ENCODE measurements at regions not wholly inside any gene's neighbourhood (a gene's known extent, or its start where the extent isn't known, plus 50 kb on each side); places are given as distances from the start of the nearest gene placed in this dataset.

- TF ChIP-seq RAD21 (IDR thresholded peaks at IDR 0.05; ENCODE audit: low read depth) (no peak), YY1 (IDR thresholded peaks at IDR 0.05; ENCODE audit: low read depth) (no peak), TAF1 (IDR thresholded peaks at IDR 0.05; ENCODE audit: low read depth) (no peak), TCF12 (IDR thresholded peaks at IDR 0.05; ENCODE audit: low read depth) (no peak)
These were observed 142.0 kb upstream of the FAT3 start for GRCh38 chr11:92082652-92083051.

GRCh38 chr11:92071660-92072059 is 153.0 kb upstream of the FAT3 start:
- TF ChIP-seq TCF12 (IDR thresholded peaks at IDR 0.05; ENCODE audit: low read depth) (no peak), EGR1 (IDR thresholded peaks at IDR 0.05) (no peak), TEAD4 (IDR thresholded peaks at IDR 0.05) (no peak)

- no peak for TF ChIP-seq RAD21 (IDR thresholded peaks at IDR 0.05; ENCODE audit: low read depth)
- no peak for TF ChIP-seq CREB1 (IDR thresholded peaks at IDR 0.05; ENCODE audit: low read depth)
- TF ChIP-seq MAX (IDR thresholded peaks at IDR 0.05), result no peak
- no peak for TF ChIP-seq REST (IDR thresholded peaks at IDR 0.05; ENCODE audit: low read depth)
- no peak for TF ChIP-seq TEAD4 (IDR thresholded peaks at IDR 0.05)
- no peak for TF ChIP-seq FOXM1 (IDR thresholded peaks at IDR 0.05; ENCODE audit: borderline replicate concordance, low read depth)
- TF ChIP-seq TAF1 (IDR thresholded peaks at IDR 0.05; ENCODE audit: low read depth), result no peak
- TF ChIP-seq TCF12 (IDR thresholded peaks at IDR 0.05; ENCODE audit: low read depth), result no peak
- no peak for TF ChIP-seq CEBPB (IDR thresholded peaks at IDR 0.05)
- no peak for TF ChIP-seq EGR1 (IDR thresholded peaks at IDR 0.05)
- TF ChIP-seq NFIC (IDR thresholded peaks at IDR 0.05), result no peak
- TF ChIP-seq ZBTB7A (IDR thresholded peaks at IDR 0.05; ENCODE audit: low read depth), result no peak
- no peak for TF ChIP-seq USF1 (IDR thresholded peaks at IDR 0.05)
- TF ChIP-seq EP300 (IDR thresholded peaks at IDR 0.05; ENCODE audit: borderline replicate concordance), result no peak
- no peak for TF ChIP-seq YY1 (IDR thresholded peaks at IDR 0.05; ENCODE audit: low read depth)
These were observed 154.4 kb upstream of the FAT3 start for GRCh38 chr11:92070026-92070889.

GRCh38 chr11:92067016-92067415 is 157.6 kb upstream of the FAT3 start:
- TF ChIP-seq EP300 (IDR thresholded peaks at IDR 0.05; ENCODE audit: borderline replicate concordance) (no peak), CEBPB (IDR thresholded peaks at IDR 0.05) (no peak), USF1 (IDR thresholded peaks at IDR 0.05) (no peak), REST (IDR thresholded peaks at IDR 0.05; ENCODE audit: low read depth) (no peak), ZBTB7A (IDR thresholded peaks at IDR 0.05; ENCODE audit: low read depth) (no peak), YY1 (IDR thresholded peaks at IDR 0.05; ENCODE audit: low read depth) (no peak), TAF1 (IDR thresholded peaks at IDR 0.05; ENCODE audit: low read depth) (no peak), NFIC (IDR thresholded peaks at IDR 0.05) (no peak), FOXM1 (IDR thresholded peaks at IDR 0.05; ENCODE audit: borderline replicate concordance, low read depth) (no peak), RAD21 (IDR thresholded peaks at IDR 0.05; ENCODE audit: low read depth) (no peak), EGR1 (IDR thresholded peaks at IDR 0.05) (no peak), TEAD4 (IDR thresholded peaks at IDR 0.05) (no peak), CREB1 (IDR thresholded peaks at IDR 0.05; ENCODE audit: low read depth) (no peak), MAX (IDR thresholded peaks at IDR 0.05) (no peak), TCF12 (IDR thresholded peaks at IDR 0.05; ENCODE audit: low read depth) (no peak)

- no peak for TF ChIP-seq EGR1 (IDR thresholded peaks at IDR 0.05)
- TF ChIP-seq TCF12 (IDR thresholded peaks at IDR 0.05; ENCODE audit: low read depth), result no peak
- TF ChIP-seq NFIC (IDR thresholded peaks at IDR 0.05), result no peak
These were observed 163.1 kb upstream of the FAT3 start for GRCh38 chr11:92061456-92062062.

Measured in Ishikawa (cell line).